ENCODE measurements at regions not wholly inside any gene's neighbourhood (a gene's known extent, or its start where the extent isn't known, plus 50 kb on each side); places are given as distances from the start of the nearest gene placed in this dataset.
"Not testable (repeated sequence)": the region's sequence is repeated elsewhere in the genome, so short reads cannot be mapped to it uniquely, and the experiment has no call there.

DNA sequence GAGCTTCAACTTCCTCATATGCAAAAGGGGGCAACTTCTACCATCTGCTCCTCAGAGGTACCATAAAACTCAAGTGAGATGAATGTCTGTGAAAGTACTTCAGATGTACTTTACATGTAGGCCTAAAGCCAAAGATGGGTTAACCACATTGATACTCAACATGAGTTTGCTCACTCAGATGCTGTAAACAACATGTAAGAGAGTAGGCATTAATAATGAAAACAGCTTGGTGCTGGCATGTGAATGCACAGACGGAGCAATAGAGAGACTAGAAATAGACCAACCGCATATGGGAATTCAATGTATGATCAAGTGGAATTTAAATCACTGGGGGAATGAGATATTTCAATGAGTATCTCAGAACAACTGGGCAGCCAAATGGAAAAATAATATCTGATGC, 143.8 kb upstream of the CDYL start:
- Histone ChIP-seq H3F3A (ENCODE audit: insufficient read depth, low read length, poor library complexity, severe bottlenecking) (no peaks in the 10 kb centered on the region), H4K20me1 (ENCODE audit: insufficient read depth) (no peaks in the 10 kb centered on the region), H2AFZ (ENCODE audit: low read depth, low read length) (no peak overlapping the region), H3K36me3 (ENCODE audit: insufficient read depth, low read length) (no peaks in the 10 kb centered on the region), H3K79me2 (replicated peaks; ENCODE audit: insufficient read depth, low read length) (no peaks in the 10 kb centered on the region), H3K27me3 (ENCODE audit: insufficient read depth, low read depth, low read length) (no peaks in the 10 kb centered on the region), H3K4me3 (ENCODE audit: low read length) (no peak overlapping the region), H3K9me3 (ENCODE audit: low read length) (no peaks in the 10 kb centered on the region), H3K27ac (ENCODE audit: low read length) (no peak overlapping the region), H3K4me2 (ENCODE audit: low read length) (no peak overlapping the region), H3K9me2 (ENCODE audit: insufficient read depth, low read length) (no peaks in the 10 kb centered on the region), H3K9ac (ENCODE audit: low read length) (no peak overlapping the region)
- TF ChIP-seq POLR2AphosphoS5 (IDR thresholded peaks at IDR 0.05) = no peak
- no peak for TF ChIP-seq EP300 (conservative IDR thresholded peaks at IDR 0.05; ENCODE audit: poor library complexity, severe bottlenecking)
- TF ChIP-seq MXI1 (conservative IDR thresholded peaks at IDR 0.05; ENCODE audit: poor library complexity, severe bottlenecking) = no peak

- H3K27ac ChIP-seq (ENCODE audit: low read length); H4K20me1 ChIP-seq (ENCODE audit: insufficient read depth): not testable (repeated sequence)
These were observed 146.4 kb upstream of the CDYL start for GRCh38 chr6:4629789-4630188.

GRCh38 chr6:4625557-4625956, 150.6 kb upstream of the CDYL start:
- Histone ChIP-seq H4K20me1 (ENCODE audit: insufficient read depth) (no peaks in the 10 kb centered on the region), H3K4me2 (ENCODE audit: low read length) (no peak overlapping the region), H3K36me3 (ENCODE audit: insufficient read depth, low read length) (no peaks in the 10 kb centered on the region), H3K27me3 (ENCODE audit: insufficient read depth, low read depth, low read length) (no peaks in the 10 kb centered on the region), H3K9me3 (ENCODE audit: low read length) (no peaks in the 10 kb centered on the region), H3K9me2 (ENCODE audit: insufficient read depth, low read length) (no peaks in the 10 kb centered on the region), H3K4me3 (ENCODE audit: low read length) (no peak overlapping the region), H3K9ac (ENCODE audit: low read length) (no peak overlapping the region), H3K27ac (ENCODE audit: low read length) (no peak overlapping the region), H2AFZ (ENCODE audit: low read depth, low read length) (no peak overlapping the region), H3K79me2 (replicated peaks; ENCODE audit: insufficient read depth, low read length) (no peaks in the 10 kb centered on the region), H3F3A (ENCODE audit: insufficient read depth, low read length, poor library complexity, severe bottlenecking) (no peaks in the 10 kb centered on the region)
- no peak for TF ChIP-seq POLR2AphosphoS5 (IDR thresholded peaks at IDR 0.05)
- no peak for TF ChIP-seq EP300 (conservative IDR thresholded peaks at IDR 0.05; ENCODE audit: poor library complexity, severe bottlenecking)
- TF ChIP-seq, protein P1, sequence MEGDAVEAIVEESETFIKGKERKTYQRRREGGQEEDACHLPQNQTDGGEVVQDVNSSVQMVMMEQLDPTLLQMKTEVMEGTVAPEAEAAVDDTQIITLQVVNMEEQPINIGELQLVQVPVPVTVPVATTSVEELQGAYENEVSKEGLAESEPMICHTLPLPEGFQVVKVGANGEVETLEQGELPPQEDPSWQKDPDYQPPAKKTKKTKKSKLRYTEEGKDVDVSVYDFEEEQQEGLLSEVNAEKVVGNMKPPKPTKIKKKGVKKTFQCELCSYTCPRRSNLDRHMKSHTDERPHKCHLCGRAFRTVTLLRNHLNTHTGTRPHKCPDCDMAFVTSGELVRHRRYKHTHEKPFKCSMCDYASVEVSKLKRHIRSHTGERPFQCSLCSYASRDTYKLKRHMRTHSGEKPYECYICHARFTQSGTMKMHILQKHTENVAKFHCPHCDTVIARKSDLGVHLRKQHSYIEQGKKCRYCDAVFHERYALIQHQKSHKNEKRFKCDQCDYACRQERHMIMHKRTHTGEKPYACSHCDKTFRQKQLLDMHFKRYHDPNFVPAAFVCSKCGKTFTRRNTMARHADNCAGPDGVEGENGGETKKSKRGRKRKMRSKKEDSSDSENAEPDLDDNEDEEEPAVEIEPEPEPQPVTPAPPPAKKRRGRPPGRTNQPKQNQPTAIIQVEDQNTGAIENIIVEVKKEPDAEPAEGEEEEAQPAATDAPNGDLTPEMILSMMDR (IDR thresholded peaks at IDR 0.05; ENCODE audit: poor library complexity, severe bottlenecking) = no peak
- no peak for TF ChIP-seq SMC3 (conservative IDR thresholded peaks at IDR 0.05; ENCODE audit: poor library complexity)
- TF ChIP-seq TAF1 (IDR thresholded peaks at IDR 0.05; ENCODE audit: low read depth) = no peak
- no peak for TF ChIP-seq EZH2 (IDR thresholded peaks at IDR 0.05; ENCODE audit: borderline replicate concordance, insufficient read depth, low read length, poor library complexity, severe bottlenecking)
- no peak for TF ChIP-seq MXI1 (conservative IDR thresholded peaks at IDR 0.05; ENCODE audit: poor library complexity, severe bottlenecking)
- TF ChIP-seq RAD21 (conservative IDR thresholded peaks at IDR 0.05) = no peak
- TF ChIP-seq, protein P2, sequence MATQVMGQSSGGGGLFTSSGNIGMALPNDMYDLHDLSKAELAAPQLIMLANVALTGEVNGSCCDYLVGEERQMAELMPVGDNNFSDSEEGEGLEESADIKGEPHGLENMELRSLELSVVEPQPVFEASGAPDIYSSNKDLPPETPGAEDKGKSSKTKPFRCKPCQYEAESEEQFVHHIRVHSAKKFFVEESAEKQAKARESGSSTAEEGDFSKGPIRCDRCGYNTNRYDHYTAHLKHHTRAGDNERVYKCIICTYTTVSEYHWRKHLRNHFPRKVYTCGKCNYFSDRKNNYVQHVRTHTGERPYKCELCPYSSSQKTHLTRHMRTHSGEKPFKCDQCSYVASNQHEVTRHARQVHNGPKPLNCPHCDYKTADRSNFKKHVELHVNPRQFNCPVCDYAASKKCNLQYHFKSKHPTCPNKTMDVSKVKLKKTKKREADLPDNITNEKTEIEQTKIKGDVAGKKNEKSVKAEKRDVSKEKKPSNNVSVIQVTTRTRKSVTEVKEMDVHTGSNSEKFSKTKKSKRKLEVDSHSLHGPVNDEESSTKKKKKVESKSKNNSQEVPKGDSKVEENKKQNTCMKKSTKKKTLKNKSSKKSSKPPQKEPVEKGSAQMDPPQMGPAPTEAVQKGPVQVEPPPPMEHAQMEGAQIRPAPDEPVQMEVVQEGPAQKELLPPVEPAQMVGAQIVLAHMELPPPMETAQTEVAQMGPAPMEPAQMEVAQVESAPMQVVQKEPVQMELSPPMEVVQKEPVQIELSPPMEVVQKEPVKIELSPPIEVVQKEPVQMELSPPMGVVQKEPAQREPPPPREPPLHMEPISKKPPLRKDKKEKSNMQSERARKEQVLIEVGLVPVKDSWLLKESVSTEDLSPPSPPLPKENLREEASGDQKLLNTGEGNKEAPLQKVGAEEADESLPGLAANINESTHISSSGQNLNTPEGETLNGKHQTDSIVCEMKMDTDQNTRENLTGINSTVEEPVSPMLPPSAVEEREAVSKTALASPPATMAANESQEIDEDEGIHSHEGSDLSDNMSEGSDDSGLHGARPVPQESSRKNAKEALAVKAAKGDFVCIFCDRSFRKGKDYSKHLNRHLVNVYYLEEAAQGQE (IDR thresholded peaks at IDR 0.05; ENCODE audit: borderline replicate concordance) = no peak

More at GRCh38 chr6:4629789-4630188, 146.4 kb upstream of the CDYL start:
- H3K36me3 ChIP-seq (ENCODE audit: insufficient read depth, low read length); H3K9me3 ChIP-seq (ENCODE audit: low read length); H2AFZ ChIP-seq (ENCODE audit: low read depth, low read length); H3K4me3 ChIP-seq (ENCODE audit: low read length); H3F3A ChIP-seq (ENCODE audit: insufficient read depth, low read length, poor library complexity, severe bottlenecking); H3K9ac ChIP-seq (ENCODE audit: low read length); H3K27me3 ChIP-seq (ENCODE audit: insufficient read depth, low read depth, low read length); H3K9me2 ChIP-seq (ENCODE audit: insufficient read depth, low read length); H3K4me2 ChIP-seq (ENCODE audit: low read length); H3K79me2 ChIP-seq (replicated peaks; ENCODE audit: insufficient read depth, low read length): not testable (repeated sequence)
